CD14-positive monocyte (primary cell): ENCODE measurements at regions not wholly inside any gene's neighbourhood (a gene's known extent, or its start where the extent isn't known, plus 50 kb on each side); places are given as distances from the start of the nearest gene placed in this dataset.

ENCODE experiments used
- DNase-seq, 3 donors: peaks; one replicate each; pipeline ENCODE4 v3.0.0-alpha.2; 2011 to 2022
- H2AFZ ChIP-seq: 2 replicates; pipeline ENCODE4 v1.6.0; 2012; ENCODE audit warnings: mild to moderate bottlenecking, low read depth, low read length, inconsistent platforms; ENCODE audit not compliant: insufficient read depth, poor library complexity, severe bottlenecking
- H3K27ac ChIP-seq, 2 donors: 1 replicate in 1 of 2; 2 replicates in 1 of 2; pipeline ENCODE4 v1.5.1; 2012 to 2013; ENCODE audit warnings: low read length in 2 of 2, control low read depth in 1 of 2, inconsistent platforms in 1 of 2, low read depth in 1 of 2, mild to moderate bottlenecking in 1 of 2
- H3K27me3 ChIP-seq, 2 donors: one replicate each; pipeline versions ENCODE4 v1.6.0 to v1.6.1; 2011 to 2013; ENCODE audit warnings: low read length in 2 of 2; ENCODE audit not compliant: control insufficient read depth in 2 of 2, insufficient read depth in 2 of 2
- H3K36me3 ChIP-seq, 2 donors: replicated peaks in 1 of 2; 1 replicate in 1 of 2; 2 replicates in 1 of 2; pipeline versions ENCODE4 v1.5.1 to v1.6.1; 2012 to 2013; ENCODE audit warnings: low read length in 2 of 2, control low read depth in 1 of 2, inconsistent platforms in 1 of 2, mild to moderate bottlenecking in 1 of 2; ENCODE audit not compliant: insufficient read depth in 2 of 2, control insufficient read depth in 1 of 2
- H3K4me1 ChIP-seq, 2 donors: 1 replicate in 1 of 2; 2 replicates in 1 of 2; pipeline versions ENCODE4 v1.5.1 to v1.6.1; 2012 to 2013; ENCODE audit warnings: low read length in 2 of 2, control low read depth in 1 of 2, inconsistent platforms in 1 of 2, mild to moderate bottlenecking in 1 of 2, moderate library complexity in 1 of 2; ENCODE audit not compliant: insufficient read depth in 2 of 2, control insufficient read depth in 1 of 2
- H3K4me2 ChIP-seq: replicated peaks from 2 replicates; pipeline ENCODE3; 2012; ENCODE audit warnings: low read length, moderate library complexity, mild to moderate bottlenecking; ENCODE audit not compliant: poor library complexity, severe bottlenecking; ENCODE audit errors: extremely low read depth
- H3K4me3 ChIP-seq, 3 experiments: fragments of 200-600 bp in 1 of 3; sonication (generic) in 1 of 3; replicated peaks in 1 of 3; 1 replicate in 2 of 3; 2 replicates in 1 of 3; pipeline ENCODE4 v1.5.1; 2011 to 2013; ENCODE audit warnings: low read length in 3 of 3, mild to moderate bottlenecking in 3 of 3, control low read depth in 2 of 3, low read depth in 2 of 3, inconsistent platforms in 1 of 3, moderate library complexity in 1 of 3
- H3K79me2 ChIP-seq: 2 replicates; pipeline ENCODE4 v1.6.0; 2012; ENCODE audit warnings: mild to moderate bottlenecking, control low read depth, inconsistent platforms, low read length, moderate library complexity; ENCODE audit not compliant: insufficient read depth
- H3K9ac ChIP-seq: 2 replicates; pipeline ENCODE4 v1.6.0; 2017; ENCODE audit warnings: low read length, mild to moderate bottlenecking; ENCODE audit not compliant: insufficient read depth, poor library complexity, severe bottlenecking
- H3K9me3 ChIP-seq, 2 donors: replicated peaks in 1 of 2; 1 replicate in 1 of 2; 2 replicates in 1 of 2; pipeline versions ENCODE4 v1.5.1 to v1.6.1; 2012 to 2013; ENCODE audit warnings: low read length in 2 of 2, control low read depth in 1 of 2; ENCODE audit not compliant: control insufficient read depth in 1 of 2, insufficient read depth in 1 of 2
- H4K20me1 ChIP-seq: 2 replicates; pipeline ENCODE4 v1.6.0; 2012; ENCODE audit warnings: mild to moderate bottlenecking, low read length, control low read depth, moderate library complexity; ENCODE audit not compliant: insufficient read depth
- H3K27ac Mint-ChIP-seq, 7 donors: one replicate each; pipeline ENCODE4 v1.8.0; 2020; ENCODE audit warnings: mild to moderate bottlenecking in 7 of 7, mixed read lengths in 7 of 7, moderate library complexity in 6 of 7, inconsistent platforms in 2 of 7
- H3K27me3 Mint-ChIP-seq, 3 donors: one replicate each; pipeline ENCODE4 v1.8.0; 2021 to 2022; ENCODE audit warnings: low read depth in 3 of 3, mild to moderate bottlenecking in 3 of 3, mixed read lengths in 3 of 3, moderate library complexity in 3 of 3, inconsistent platforms in 1 of 3
- H3K36me3 Mint-ChIP-seq, 2 donors: one replicate each; pipeline ENCODE4 v1.8.0; 2020; ENCODE audit warnings: mixed read lengths in 2 of 2, inconsistent platforms in 1 of 2, mild to moderate bottlenecking in 1 of 2
- H3K4me1 Mint-ChIP-seq: one replicate; pipeline ENCODE4 v1.8.0; 2020; ENCODE audit warnings: mild to moderate bottlenecking, mixed read lengths
- H3K4me3 Mint-ChIP-seq, 2 donors: one replicate each; pipeline ENCODE4 v1.8.0; 2020; ENCODE audit warnings: mild to moderate bottlenecking in 2 of 2, mixed read lengths in 2 of 2, moderate library complexity in 1 of 2
- H3K9me3 Mint-ChIP-seq, 7 donors: one replicate each; pipeline ENCODE4 v1.8.0; 2020 to 2022; ENCODE audit warnings: mixed read lengths in 7 of 7, mild to moderate bottlenecking in 6 of 7, moderate library complexity in 6 of 7, inconsistent platforms in 2 of 7
- CTCF ChIP-seq: fragments of 200-600 bp; IDR thresholded peaks from one replicate; pipeline ENCODE4 v1.8.0; 2022; ENCODE audit warnings: antibody characterized with exemption, mild to moderate bottlenecking
- WGBS: methylation state at CpG from one replicate; pipeline ENCODE4 v1.1.5; 2013; ENCODE audit warnings: missing lambda C conversion rate; ENCODE audit not compliant: insufficient coverage; 5-methylcytosine and 5-hydroxymethylcytosine counted together
- intact Hi-C, 2 donors: fragments of 100-400 bp; cut with micrococcal nuclease; formaldehyde crosslinking; loops; one replicate each; pipeline versions ENCODE4 v1.15.0 to v1.15.1; 2023

GRCh38 chr4:162954976-162955375 lies 211.7 kb downstream of the NAF1 start:
- no peaks in the 10 kb centered on the region for H3K36me3 Mint-ChIP-seq
- H3K36me3 ChIP-seq = no peaks in the 10 kb centered on the region
- H3K27me3 Mint-ChIP-seq = peaks cover 0 to 3% (median 0%) of the 10 kb centered on the region in 3 donors
- no peaks in the 10 kb centered on the region for H3K4me1 ChIP-seq
- no peak overlapping the region for H3K4me3 ChIP-seq
- intact Hi-C loops = no loop called here
- no peak for DNase-seq
- no peak for TF ChIP-seq CTCF
- no peak overlapping the region for H3K9ac ChIP-seq
- H3K27ac Mint-ChIP-seq = no peak overlapping the region
- no peaks in the 10 kb centered on the region for H3K79me2 ChIP-seq
- no peak overlapping the region for H2AFZ ChIP-seq
- H3K27ac ChIP-seq = no peak overlapping the region
- no peaks in the 10 kb centered on the region for H3K9me3 ChIP-seq
- no peak overlapping the region for H3K4me2 ChIP-seq
- H3K4me3 Mint-ChIP-seq = no peak overlapping the region
- no peaks in the 10 kb centered on the region for H4K20me1 ChIP-seq
- H3K27me3 ChIP-seq = no peaks in the 10 kb centered on the region
- H3K4me1 Mint-ChIP-seq = no peaks in the 10 kb centered on the region
- WGBS = 100% methylated on average over 2 of the region's 2 CpGs
- peaks cover 0 to 6% (median 2%) of the 10 kb centered on the region in 7 donors for H3K9me3 Mint-ChIP-seq

GRCh38 chr4:162952232-162952631 lies 214.5 kb downstream of the NAF1 start:
- TF ChIP-seq CTCF = no peak

More at GRCh38 chr4:162952232-162952631, 214.5 kb downstream of the NAF1 start:
- Histone ChIP-seq H3K9me3 (no peaks in the 10 kb centered on the region), H3K4me2 (no peak overlapping the region), H3K27ac (no peak overlapping the region), H3K79me2 (no peaks in the 10 kb centered on the region), H3K36me3 (no peaks in the 10 kb centered on the region), H4K20me1 (no peaks in the 10 kb centered on the region), H2AFZ (no peak overlapping the region), H3K4me1 (no peaks in the 10 kb centered on the region), H3K4me3 (no peak overlapping the region), H3K27me3 (no peaks in the 10 kb centered on the region), H3K9ac (no peak overlapping the region)
- intact Hi-C loops = no loop called here
- H3K4me1 Mint-ChIP-seq = no peaks in the 10 kb centered on the region
- no peak overlapping the region for H3K4me3 Mint-ChIP-seq
- no peak for DNase-seq
- WGBS = 86% methylated on average over 2 of the region's 3 CpGs
- H3K27ac Mint-ChIP-seq = no peak overlapping the region
- H3K36me3 Mint-ChIP-seq = no peaks in the 10 kb centered on the region
- peaks cover 0 to 6% (median 2%) of the 10 kb centered on the region in 7 donors for H3K9me3 Mint-ChIP-seq
- H3K27me3 Mint-ChIP-seq = no peaks in the 10 kb centered on the region
